GM18909 (cell line): ENCODE measurements at regions not wholly inside any gene's neighbourhood (a gene's known extent, or its start where the extent isn't known, plus 50 kb on each side); places are given as distances from the start of the nearest gene placed in this dataset.
A peak's percentile ranks its signal among the peaks of the same experiment; 100 is the strongest.
"Not testable (repeated sequence)": the region's sequence is repeated elsewhere in the genome, so short reads cannot be mapped to it uniquely, and the experiment has no call there.

Source experiments
- ATAC-seq: cut with Tn5 transposase; IDR thresholded peaks from one replicate; pipeline ENCODE4 v1.9.1; 2021; ENCODE audit warnings: mild to moderate bottlenecking; ENCODE audit not compliant: unreplicated experiment, poor library complexity

GRCh38 chr6:4439159-4439558 is 303.8 kb upstream of the ECI2 start:
- no peak for ATAC-seq

- no peak for ATAC-seq
These were observed 302.0 kb upstream of the ECI2 start for GRCh38 chr6:4437342-4437741.

- no peak for ATAC-seq
These were observed 300.6 kb upstream of the ECI2 start for GRCh38 chr6:4435981-4436445.

GRCh38 chr6:4434655-4435054 is 299.3 kb upstream of the ECI2 start:
- ATAC-seq: no peak

GRCh38 chr6:4433199-4433598 is 297.8 kb upstream of the ECI2 start:
- no peak for ATAC-seq

GRCh38 chr6:4426968-4427367 is 291.6 kb upstream of the ECI2 start:
- no peak for ATAC-seq

GRCh38 chr6:4421837-4422236 is 286.5 kb upstream of the ECI2 start:
- ATAC-seq: no peak

GRCh38 chr6:4420160-4420865 is 284.9 kb upstream of the ECI2 start:
- ATAC-seq: no peak

GRCh38 chr6:4415549-4415948 is 280.2 kb upstream of the ECI2 start:
- ATAC-seq: no peak

GRCh38 chr6:4414078-4414477 is 278.7 kb upstream of the ECI2 start:
- not testable (repeated sequence) for ATAC-seq

GRCh38 chr6:4413073-4413472 is 277.7 kb upstream of the ECI2 start:
- ATAC-seq: no peak

- ATAC-seq: no peak
These were observed 277.1 kb upstream of the ECI2 start for GRCh38 chr6:4412488-4412887.

- no peak for ATAC-seq
These were observed 276.7 kb upstream of the ECI2 start for GRCh38 chr6:4412077-4412476.

- ATAC-seq: peak; percentile 97
These were observed 272.3 kb upstream of the ECI2 start for GRCh38 chr6:4407710-4408109.

- no peak for ATAC-seq
These were observed 270.3 kb upstream of the ECI2 start for GRCh38 chr6:4405621-4406212.

- no peak for ATAC-seq
These were observed 269.0 kb upstream of the ECI2 start for GRCh38 chr6:4404415-4404814.

- ATAC-seq: no peak
These were observed 268.5 kb upstream of the ECI2 start for GRCh38 chr6:4403828-4404227.

GRCh38 chr6:4403023-4403752 is 267.8 kb upstream of the ECI2 start:
- ATAC-seq: no peak

GRCh38 chr6:4402477-4402976 is 267.2 kb upstream of the ECI2 start:
- no peak for ATAC-seq

GRCh38 chr6:4401408-4402368 is 266.3 kb upstream of the ECI2 start:
- ATAC-seq: no peak
